ENCODE measurements at regions not wholly inside any gene's neighbourhood (a gene's known extent, or its start where the extent isn't known, plus 50 kb on each side); places are given as distances from the start of the nearest gene placed in this dataset.

DNA sequence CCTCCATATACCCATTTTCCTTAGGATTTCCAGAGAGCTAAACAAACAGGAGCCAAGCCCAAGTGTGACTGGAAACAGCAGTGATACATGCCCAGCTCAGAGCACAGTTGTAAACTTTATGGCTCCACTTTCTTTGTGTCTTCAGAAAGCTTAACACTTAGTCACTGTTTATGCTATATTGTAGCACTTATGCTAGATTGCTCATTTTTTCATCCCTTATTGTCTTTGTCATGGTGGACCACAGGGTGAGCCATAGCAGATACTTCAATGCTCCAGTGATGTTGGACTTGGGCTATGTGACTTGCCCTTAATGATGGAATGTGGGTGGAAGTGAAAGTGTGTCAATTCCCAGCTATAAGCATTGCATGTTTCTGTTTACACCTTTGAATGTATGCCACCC, 401.6 kb downstream of the METTL4 start:
- H3K27ac ChIP-seq (ENCODE audit: poor library complexity, severe bottlenecking): no peak overlapping the region
- ATAC-seq (ENCODE audit: low read depth) (no peak; the same call in 2 of the 3 replicates), DNase-seq (ENCODE audit: low spot score) (no peak)
- no peaks in the 10 kb centered on the region for H3K36me3 ChIP-seq (ENCODE audit: low read depth)
- no peak overlapping the region for H3K4me3 ChIP-seq (ENCODE audit: severe bottlenecking)
- H3K4me1 ChIP-seq (ENCODE audit: insufficient read depth, poor library complexity, severe bottlenecking): no peaks in the 10 kb centered on the region
- TF ChIP-seq, protein P1, sequence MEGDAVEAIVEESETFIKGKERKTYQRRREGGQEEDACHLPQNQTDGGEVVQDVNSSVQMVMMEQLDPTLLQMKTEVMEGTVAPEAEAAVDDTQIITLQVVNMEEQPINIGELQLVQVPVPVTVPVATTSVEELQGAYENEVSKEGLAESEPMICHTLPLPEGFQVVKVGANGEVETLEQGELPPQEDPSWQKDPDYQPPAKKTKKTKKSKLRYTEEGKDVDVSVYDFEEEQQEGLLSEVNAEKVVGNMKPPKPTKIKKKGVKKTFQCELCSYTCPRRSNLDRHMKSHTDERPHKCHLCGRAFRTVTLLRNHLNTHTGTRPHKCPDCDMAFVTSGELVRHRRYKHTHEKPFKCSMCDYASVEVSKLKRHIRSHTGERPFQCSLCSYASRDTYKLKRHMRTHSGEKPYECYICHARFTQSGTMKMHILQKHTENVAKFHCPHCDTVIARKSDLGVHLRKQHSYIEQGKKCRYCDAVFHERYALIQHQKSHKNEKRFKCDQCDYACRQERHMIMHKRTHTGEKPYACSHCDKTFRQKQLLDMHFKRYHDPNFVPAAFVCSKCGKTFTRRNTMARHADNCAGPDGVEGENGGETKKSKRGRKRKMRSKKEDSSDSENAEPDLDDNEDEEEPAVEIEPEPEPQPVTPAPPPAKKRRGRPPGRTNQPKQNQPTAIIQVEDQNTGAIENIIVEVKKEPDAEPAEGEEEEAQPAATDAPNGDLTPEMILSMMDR (IDR thresholded peaks at IDR 0.05; ENCODE audit: poor library complexity, severe bottlenecking): no peak
- no peaks in the 10 kb centered on the region for H3K9me3 ChIP-seq (ENCODE audit: severe bottlenecking)
- H3K27me3 ChIP-seq (ENCODE audit: insufficient read depth, poor library complexity, severe bottlenecking): no peaks in the 10 kb centered on the region

GRCh38 chr18:2171840-2172625, 399.3 kb downstream of the METTL4 start:
- Histone ChIP-seq H3K4me3 (ENCODE audit: severe bottlenecking) (no peak overlapping the region), H3K36me3 (ENCODE audit: low read depth) (no peaks in the 10 kb centered on the region), H3K4me1 (ENCODE audit: insufficient read depth, poor library complexity, severe bottlenecking) (no peaks in the 10 kb centered on the region), H3K27me3 (ENCODE audit: insufficient read depth, poor library complexity, severe bottlenecking) (no peaks in the 10 kb centered on the region), H3K9me3 (ENCODE audit: severe bottlenecking) (no peaks in the 10 kb centered on the region), H3K27ac (ENCODE audit: poor library complexity, severe bottlenecking) (no peak overlapping the region)
- DNase-seq (ENCODE audit: low spot score) (no peak), ATAC-seq (ENCODE audit: low read depth) (no peak)
- TF ChIP-seq, protein P1 (IDR thresholded peaks at IDR 0.05; ENCODE audit: poor library complexity, severe bottlenecking): no peak

- no peaks in the 10 kb centered on the region for H3K27me3 ChIP-seq (ENCODE audit: insufficient read depth, poor library complexity, severe bottlenecking)
- no peak overlapping the region for H3K27ac ChIP-seq (ENCODE audit: poor library complexity, severe bottlenecking)
- ATAC-seq (ENCODE audit: low read depth) (no peak), DNase-seq (ENCODE audit: low spot score) (no peak)
- no peak overlapping the region for H3K4me3 ChIP-seq (ENCODE audit: severe bottlenecking)
- H3K4me1 ChIP-seq (ENCODE audit: insufficient read depth, poor library complexity, severe bottlenecking): no peaks in the 10 kb centered on the region
- H3K9me3 ChIP-seq (ENCODE audit: severe bottlenecking): no peaks in the 10 kb centered on the region
- TF ChIP-seq, protein P1 (IDR thresholded peaks at IDR 0.05; ENCODE audit: poor library complexity, severe bottlenecking): no peak
- no peaks in the 10 kb centered on the region for H3K36me3 ChIP-seq (ENCODE audit: low read depth)
These were observed 398.4 kb downstream of the METTL4 start for GRCh38 chr18:2172881-2173280.

- H3K9me3 ChIP-seq (ENCODE audit: severe bottlenecking): no peaks in the 10 kb centered on the region
- H3K4me1 ChIP-seq (ENCODE audit: insufficient read depth, poor library complexity, severe bottlenecking): no peaks in the 10 kb centered on the region
- TF ChIP-seq, protein P1 (IDR thresholded peaks at IDR 0.05; ENCODE audit: poor library complexity, severe bottlenecking): no peak
- no peak overlapping the region for H3K27ac ChIP-seq (ENCODE audit: poor library complexity, severe bottlenecking)
- no peaks in the 10 kb centered on the region for H3K36me3 ChIP-seq (ENCODE audit: low read depth)
- no peaks in the 10 kb centered on the region for H3K27me3 ChIP-seq (ENCODE audit: insufficient read depth, poor library complexity, severe bottlenecking)
- 0 out of 3 replicates have a peak, but pooled peaks have one; percentile 27 for ATAC-seq (ENCODE audit: low read depth)
- no peak overlapping the region for H3K4me3 ChIP-seq (ENCODE audit: severe bottlenecking)
- DNase-seq (ENCODE audit: low spot score): no peak
These were observed 397.8 kb downstream of the METTL4 start for GRCh38 chr18:2173486-2173885.

DNA sequence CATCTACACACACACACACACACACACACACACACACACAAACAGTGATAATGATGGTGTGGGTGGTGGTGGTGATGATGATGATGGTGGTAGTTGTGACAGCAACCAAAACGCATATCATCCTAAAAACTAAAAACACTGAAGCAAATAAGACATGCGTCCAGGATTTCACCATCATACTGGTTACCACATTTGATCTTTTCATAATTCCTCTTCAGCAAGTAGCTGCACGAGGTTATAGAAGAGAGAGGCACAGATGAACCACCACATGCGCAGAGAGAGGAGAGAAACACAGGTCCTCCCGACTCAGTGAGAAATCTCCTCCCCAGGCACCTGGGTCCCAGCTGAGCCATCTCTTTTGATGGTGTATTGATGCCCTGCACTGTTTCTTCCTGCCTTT, 393.3 kb downstream of the METTL4 start:
- Histone ChIP-seq H3K36me3 (ENCODE audit: low read depth) (no peaks in the 10 kb centered on the region), H3K4me1 (ENCODE audit: insufficient read depth, poor library complexity, severe bottlenecking) (no peaks in the 10 kb centered on the region), H3K9me3 (ENCODE audit: severe bottlenecking) (no peaks in the 10 kb centered on the region), H3K27me3 (ENCODE audit: insufficient read depth, poor library complexity, severe bottlenecking) (no peaks in the 10 kb centered on the region), H3K27ac (ENCODE audit: poor library complexity, severe bottlenecking) (no peak overlapping the region), H3K4me3 (ENCODE audit: severe bottlenecking) (no peak overlapping the region)
- DNase-seq (ENCODE audit: low spot score) (no peak), ATAC-seq (ENCODE audit: low read depth) (no peak)
- TF ChIP-seq, protein P1 (IDR thresholded peaks at IDR 0.05; ENCODE audit: poor library complexity, severe bottlenecking): no peak
